ENCODE measurements at regions not wholly inside any gene's neighbourhood (a gene's known extent, or its start where the extent isn't known, plus 50 kb on each side); places are given as distances from the start of the nearest gene placed in this dataset.

DNA sequence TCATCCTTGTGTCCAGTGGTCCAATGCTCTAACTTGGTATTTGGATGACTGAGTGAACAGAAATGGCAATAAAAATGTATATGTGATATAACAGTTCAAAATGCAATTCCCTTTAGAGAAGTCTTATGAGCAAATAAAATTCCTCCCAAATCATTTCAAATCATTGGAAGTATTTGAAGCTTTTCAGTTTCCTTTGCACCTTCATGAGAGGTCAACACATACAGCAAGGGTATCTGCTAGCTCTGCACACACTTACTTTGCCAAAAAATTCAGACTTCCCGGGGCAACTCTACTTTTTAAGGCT, 423.7 kb downstream of the ATP23 start:
- Mint-ChIP-seq H3K27me3 (no peaks in the 10 kb centered on the region), H3K27ac (no peak overlapping the region), H3K4me1 (ENCODE audit: low read depth) (no peaks in the 10 kb centered on the region), H3K4me3 (no peak overlapping the region), H3K9me3 (no peaks in the 10 kb centered on the region), H3K36me3 (ENCODE audit: low read depth) (no peaks in the 10 kb centered on the region)
- DNase-seq = no peak

DNA sequence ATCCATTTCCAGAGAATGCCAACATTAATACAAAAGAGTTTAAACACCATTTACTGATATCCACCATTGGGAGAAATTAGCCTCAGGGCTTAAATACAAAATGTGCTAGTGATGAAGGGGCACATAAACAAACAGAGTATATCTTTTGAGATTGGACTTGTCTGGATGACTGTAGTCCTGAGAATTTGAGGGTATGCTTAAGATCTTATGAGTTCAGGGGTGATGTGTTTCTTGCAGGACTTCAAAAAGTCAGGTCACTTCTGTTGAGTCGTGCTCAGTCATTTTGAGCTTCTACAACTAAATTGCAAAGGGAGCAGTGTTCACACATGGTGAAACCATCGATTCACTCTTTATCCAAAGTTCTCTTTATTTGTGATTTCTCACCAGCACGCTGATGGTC, 425.7 kb downstream of the ATP23 start:
- H3K4me1 Mint-ChIP-seq (ENCODE audit: low read depth) = no peaks in the 10 kb centered on the region
- H3K36me3 Mint-ChIP-seq (ENCODE audit: low read depth) = no peaks in the 10 kb centered on the region
- H3K27me3 Mint-ChIP-seq = no peaks in the 10 kb centered on the region
- H3K4me3 Mint-ChIP-seq = no peak overlapping the region
- H3K27ac Mint-ChIP-seq = no peak overlapping the region
- DNase-seq = no peak
- peaks cover 8% of the 10 kb centered on the region for H3K9me3 Mint-ChIP-seq

GRCh38 chr12:58368001-58368400, 426.6 kb downstream of the ATP23 start:
- no peak for DNase-seq

DNA sequence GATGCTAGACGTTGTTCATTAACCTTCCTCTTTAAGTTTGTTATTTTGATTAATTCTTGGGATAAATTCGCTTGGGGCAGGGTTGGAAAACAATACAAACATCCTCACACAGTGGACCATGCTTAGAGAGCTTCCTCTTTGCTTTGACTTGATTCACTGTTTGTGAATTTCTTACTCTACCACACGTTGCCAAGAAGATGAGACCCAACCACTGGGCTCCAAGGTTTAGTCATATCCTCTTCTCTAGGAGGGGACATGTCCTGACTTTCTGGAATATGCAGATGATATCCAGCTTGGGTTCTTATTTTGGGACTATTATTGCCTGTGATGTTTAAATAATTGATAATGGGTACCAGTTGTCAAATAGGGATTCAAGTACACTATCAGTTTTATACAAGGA, 428.2 kb downstream of the ATP23 start:
- Mint-ChIP-seq H3K27me3 (no peaks in the 10 kb centered on the region), H3K4me3 (no peak overlapping the region), H3K27ac (no peak overlapping the region), H3K4me1 (ENCODE audit: low read depth) (no peaks in the 10 kb centered on the region), H3K36me3 (ENCODE audit: low read depth) (no peaks in the 10 kb centered on the region), H3K9me3 (peaks cover 8% of the 10 kb centered on the region)
- DNase-seq = no peak

More at GRCh38 chr12:58368001-58368400, 426.6 kb downstream of the ATP23 start:
- H3K9me3 Mint-ChIP-seq = peaks cover 8% of the 10 kb centered on the region
- no peaks in the 10 kb centered on the region for H3K27me3 Mint-ChIP-seq
- no peak overlapping the region for H3K27ac Mint-ChIP-seq
- H3K4me3 Mint-ChIP-seq = no peak overlapping the region
- H3K4me1 Mint-ChIP-seq (ENCODE audit: low read depth) = no peaks in the 10 kb centered on the region
- H3K36me3 Mint-ChIP-seq (ENCODE audit: low read depth) = no peaks in the 10 kb centered on the region

DNA sequence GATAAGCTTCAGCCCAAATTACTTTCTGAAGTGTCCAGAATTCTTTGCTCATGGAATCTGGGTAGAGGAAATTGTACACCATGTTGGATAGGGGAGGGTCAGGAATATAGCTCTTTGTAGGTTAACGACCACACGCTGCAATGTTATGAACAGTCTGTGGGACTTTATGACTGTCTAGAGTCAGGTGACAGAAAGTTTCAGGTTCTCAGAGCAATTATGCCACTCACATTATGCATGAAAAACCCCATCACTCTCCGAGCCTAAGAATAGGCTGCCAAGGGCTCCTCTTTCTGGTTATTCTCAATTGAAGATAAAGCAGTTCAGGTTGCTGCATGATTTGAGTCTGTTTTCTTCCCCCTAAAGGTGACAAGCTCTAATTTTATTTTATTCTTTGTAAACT, 430.9 kb downstream of the ATP23 start:
- no peak overlapping the region for H3K27ac Mint-ChIP-seq
- no peaks in the 10 kb centered on the region for H3K27me3 Mint-ChIP-seq
- H3K36me3 Mint-ChIP-seq (ENCODE audit: low read depth) = no peaks in the 10 kb centered on the region
- peaks cover 8% of the 10 kb centered on the region for H3K9me3 Mint-ChIP-seq
- H3K4me3 Mint-ChIP-seq = no peak overlapping the region
- no peaks in the 10 kb centered on the region for H3K4me1 Mint-ChIP-seq (ENCODE audit: low read depth)
- no peak for DNase-seq

DNA sequence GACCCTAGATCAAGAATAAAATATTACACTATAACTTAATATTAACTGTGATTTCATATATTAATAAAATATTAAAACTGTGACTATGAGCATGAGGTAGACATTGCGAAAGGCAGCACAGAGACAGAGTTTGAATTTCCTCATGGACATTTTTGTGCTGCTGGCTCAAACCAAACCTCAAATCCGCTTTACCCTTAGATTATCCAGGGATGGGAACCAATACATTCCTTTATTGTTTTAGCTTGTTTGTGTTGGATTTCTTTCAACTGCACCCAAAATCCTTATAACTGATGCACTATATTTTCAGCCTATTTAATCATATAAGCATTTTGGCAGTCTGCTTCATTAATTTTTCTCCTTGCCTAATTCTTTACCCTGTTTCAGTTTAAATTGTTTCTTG, 436.7 kb downstream of the ATP23 start:
- Mint-ChIP-seq H3K27ac (no peak overlapping the region), H3K9me3 (no peaks in the 10 kb centered on the region), H3K4me1 (ENCODE audit: low read depth) (no peaks in the 10 kb centered on the region), H3K4me3 (no peak overlapping the region), H3K27me3 (peaks cover 12% of the 10 kb centered on the region), H3K36me3 (ENCODE audit: low read depth) (no peaks in the 10 kb centered on the region)
- no peak for DNase-seq

DNA sequence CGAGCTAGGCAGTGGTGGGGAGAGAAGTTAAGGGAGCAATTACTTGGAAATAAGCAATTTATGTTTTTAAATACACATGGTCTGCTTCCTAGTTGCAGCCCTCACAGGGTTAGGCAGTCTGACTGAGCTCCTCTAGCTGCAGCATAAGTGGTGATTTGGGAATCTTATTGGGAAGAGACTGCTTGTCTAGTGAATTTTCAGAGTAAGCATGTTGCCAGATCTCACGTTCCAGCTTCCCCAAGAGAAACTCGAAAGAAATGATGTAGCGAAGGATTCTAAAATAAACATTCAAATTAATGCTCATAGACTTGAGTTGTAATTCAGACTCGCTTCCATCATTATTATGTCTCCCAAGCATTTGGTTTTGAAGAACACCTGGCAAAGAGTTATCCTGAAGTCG, 440.2 kb downstream of the ATP23 start:
- no peak overlapping the region for H3K27ac Mint-ChIP-seq
- H3K4me3 Mint-ChIP-seq = no peak overlapping the region
- no peaks in the 10 kb centered on the region for H3K36me3 Mint-ChIP-seq (ENCODE audit: low read depth)
- H3K9me3 Mint-ChIP-seq = no peaks in the 10 kb centered on the region
- H3K27me3 Mint-ChIP-seq = peaks cover 20% of the 10 kb centered on the region
- DNase-seq = no peak
- H3K4me1 Mint-ChIP-seq (ENCODE audit: low read depth) = no peaks in the 10 kb centered on the region

GRCh38 chr12:58384196-58384595, 442.8 kb downstream of the ATP23 start:
- Mint-ChIP-seq H3K27ac (no peak overlapping the region), H3K36me3 (ENCODE audit: low read depth) (no peaks in the 10 kb centered on the region), H3K27me3 (peaks cover 20% of the 10 kb centered on the region), H3K4me1 (ENCODE audit: low read depth) (no peaks in the 10 kb centered on the region), H3K4me3 (no peak overlapping the region), H3K9me3 (no peaks in the 10 kb centered on the region)
- DNase-seq = no peak

DNA sequence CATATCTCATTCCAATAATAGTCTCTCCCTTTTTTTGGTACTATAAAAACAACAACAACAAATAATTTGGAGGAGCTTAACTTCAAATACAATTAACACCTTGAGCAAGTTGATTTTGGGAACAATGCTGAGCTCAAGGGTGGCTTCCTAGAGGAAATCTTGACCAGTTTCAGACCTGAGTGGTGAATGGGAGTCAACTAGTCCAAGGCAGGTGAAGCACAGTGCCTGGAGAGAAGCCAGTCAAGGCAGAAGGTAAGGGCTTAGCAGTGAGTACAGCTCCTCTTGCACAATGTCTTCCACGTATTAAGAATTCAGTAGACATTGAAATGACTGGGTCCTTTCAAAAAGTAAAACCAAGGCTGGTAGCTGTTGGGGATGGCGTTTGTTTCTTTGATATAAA, 444.8 kb downstream of the ATP23 start:
- H3K27ac Mint-ChIP-seq = no peak overlapping the region
- H3K9me3 Mint-ChIP-seq = no peaks in the 10 kb centered on the region
- no peak for DNase-seq
- no peaks in the 10 kb centered on the region for H3K36me3 Mint-ChIP-seq (ENCODE audit: low read depth)
- H3K4me1 Mint-ChIP-seq (ENCODE audit: low read depth) = no peaks in the 10 kb centered on the region
- peaks cover 20% of the 10 kb centered on the region for H3K27me3 Mint-ChIP-seq
- H3K4me3 Mint-ChIP-seq = no peak overlapping the region

DNA sequence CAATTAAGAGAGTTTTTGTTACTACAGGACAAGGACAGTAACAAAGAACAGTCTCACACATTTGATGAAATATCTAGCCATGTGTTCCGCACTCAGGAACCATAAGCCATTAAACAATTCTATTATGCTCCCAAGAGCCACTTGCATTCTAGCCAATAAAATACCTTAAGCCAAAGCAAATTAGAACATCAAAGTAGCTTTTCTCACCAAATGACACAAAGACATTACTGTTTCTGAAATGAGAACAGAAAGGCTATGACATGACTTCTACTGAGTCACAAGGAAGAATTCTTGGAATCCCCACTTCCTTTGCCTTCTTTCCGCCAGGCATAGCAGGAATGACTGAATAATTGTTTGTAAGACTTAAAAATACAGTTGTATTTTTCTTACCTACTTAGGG, 445.8 kb downstream of the ATP23 start:
- H3K36me3 Mint-ChIP-seq (ENCODE audit: low read depth) = no peaks in the 10 kb centered on the region
- DNase-seq = no peak
- H3K27ac Mint-ChIP-seq = no peak overlapping the region
- H3K9me3 Mint-ChIP-seq = no peaks in the 10 kb centered on the region
- H3K4me3 Mint-ChIP-seq = no peak overlapping the region
- peaks cover 10% of the 10 kb centered on the region for H3K27me3 Mint-ChIP-seq
- no peaks in the 10 kb centered on the region for H3K4me1 Mint-ChIP-seq (ENCODE audit: low read depth)

DNA sequence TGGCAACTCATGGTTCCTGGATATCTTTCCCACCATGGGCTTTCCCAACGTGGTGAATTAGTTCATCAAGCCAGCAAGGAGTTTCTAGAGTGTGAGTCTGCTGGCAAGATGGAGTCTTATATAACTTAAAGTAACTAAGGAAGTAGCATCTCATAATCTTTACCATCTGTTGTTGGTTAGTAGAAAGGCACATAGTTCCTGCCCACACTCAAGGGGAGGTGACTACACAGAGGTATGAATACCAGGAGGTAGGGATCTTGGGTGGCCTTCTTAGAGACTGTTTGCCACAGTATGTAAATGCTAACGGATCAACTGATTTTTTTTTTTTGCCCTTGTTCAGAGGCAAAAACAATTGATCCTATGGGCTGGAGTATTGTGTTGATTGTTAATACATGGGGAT, 446.9 kb downstream of the ATP23 start:
- H3K36me3 Mint-ChIP-seq (ENCODE audit: low read depth) = no peaks in the 10 kb centered on the region
- no peaks in the 10 kb centered on the region for H3K9me3 Mint-ChIP-seq
- H3K27ac Mint-ChIP-seq = no peak overlapping the region
- no peaks in the 10 kb centered on the region for H3K4me1 Mint-ChIP-seq (ENCODE audit: low read depth)
- no peak overlapping the region for H3K4me3 Mint-ChIP-seq
- H3K27me3 Mint-ChIP-seq = peaks cover 8% of the 10 kb centered on the region
- no peak for DNase-seq

DNA sequence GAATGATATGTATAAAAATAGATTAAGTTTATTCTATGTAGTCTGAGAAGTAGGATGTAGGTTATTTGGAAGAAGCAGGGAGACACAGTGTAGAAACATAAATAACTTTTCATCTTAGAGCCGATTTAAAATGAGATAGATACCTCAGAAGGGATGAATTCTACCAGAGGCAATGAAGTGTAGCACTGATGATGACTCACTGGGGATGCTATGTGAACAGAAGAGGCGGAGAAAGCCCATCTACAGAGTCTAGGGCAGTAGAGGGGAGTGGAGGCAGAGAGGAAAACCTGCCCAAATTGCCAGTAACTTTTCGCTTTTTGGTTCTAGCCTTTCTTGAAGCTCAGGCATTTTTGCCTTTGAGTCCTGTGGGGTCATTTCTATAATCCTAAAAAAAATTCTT, 451.8 kb downstream of the ATP23 start:
- Mint-ChIP-seq H3K27me3 (peaks cover 2% of the 10 kb centered on the region), H3K36me3 (ENCODE audit: low read depth) (no peaks in the 10 kb centered on the region), H3K9me3 (no peaks in the 10 kb centered on the region), H3K27ac (no peak overlapping the region), H3K4me3 (no peak overlapping the region), H3K4me1 (ENCODE audit: low read depth) (no peaks in the 10 kb centered on the region)
- DNase-seq = no peak

DNA sequence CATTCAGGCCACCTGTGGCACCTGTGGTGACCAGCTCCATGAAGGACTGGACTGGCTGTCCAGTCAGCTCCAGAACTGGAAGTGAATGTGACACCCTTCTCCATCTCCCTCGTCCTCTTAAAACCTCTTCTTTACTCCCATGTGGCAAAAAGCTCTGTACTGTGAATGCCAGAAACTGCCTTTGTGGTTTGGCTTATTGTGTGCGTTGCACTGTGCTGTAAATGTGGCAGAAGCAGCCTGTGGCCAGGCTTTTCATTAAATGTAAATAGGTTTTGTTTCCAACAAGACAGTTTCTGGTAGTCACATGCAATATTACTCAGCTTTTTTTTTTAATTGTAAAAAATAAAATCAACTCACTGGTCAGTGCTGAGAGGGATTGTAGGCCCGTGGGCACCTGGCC, 453.7 kb downstream of the ATP23 start:
- no peak for DNase-seq
- Mint-ChIP-seq H3K4me1 (ENCODE audit: low read depth) (no peaks in the 10 kb centered on the region), H3K27me3 (peaks cover 9% of the 10 kb centered on the region), H3K9me3 (no peaks in the 10 kb centered on the region), H3K4me3 (no peak overlapping the region), H3K27ac (no peak overlapping the region), H3K36me3 (ENCODE audit: low read depth) (no peaks in the 10 kb centered on the region)

DNA sequence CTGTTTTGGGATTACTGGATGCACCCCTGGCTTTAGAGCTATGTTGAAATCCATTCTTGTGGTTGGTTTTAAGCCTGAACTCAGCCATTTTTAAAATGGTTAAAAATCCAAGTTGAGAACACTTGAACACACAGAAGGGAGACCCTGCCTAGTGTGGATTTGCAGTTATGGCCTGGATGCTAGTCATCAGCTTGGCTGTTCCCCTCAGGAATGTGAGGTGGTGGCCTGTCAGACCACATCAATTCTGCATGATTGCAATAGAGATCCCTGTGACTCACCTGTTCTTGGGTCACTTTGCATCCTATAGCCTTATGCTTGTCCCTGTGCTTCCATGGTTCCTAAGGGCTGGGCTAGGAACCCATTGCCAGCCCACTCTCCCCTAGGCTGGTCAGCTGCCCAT, 454.1 kb downstream of the ATP23 start:
- Mint-ChIP-seq H3K27me3 (peaks cover 9% of the 10 kb centered on the region), H3K9me3 (no peaks in the 10 kb centered on the region), H3K27ac (no peak overlapping the region), H3K4me1 (ENCODE audit: low read depth) (no peaks in the 10 kb centered on the region), H3K36me3 (ENCODE audit: low read depth) (no peaks in the 10 kb centered on the region), H3K4me3 (no peak overlapping the region)
- no peak for DNase-seq

DNA sequence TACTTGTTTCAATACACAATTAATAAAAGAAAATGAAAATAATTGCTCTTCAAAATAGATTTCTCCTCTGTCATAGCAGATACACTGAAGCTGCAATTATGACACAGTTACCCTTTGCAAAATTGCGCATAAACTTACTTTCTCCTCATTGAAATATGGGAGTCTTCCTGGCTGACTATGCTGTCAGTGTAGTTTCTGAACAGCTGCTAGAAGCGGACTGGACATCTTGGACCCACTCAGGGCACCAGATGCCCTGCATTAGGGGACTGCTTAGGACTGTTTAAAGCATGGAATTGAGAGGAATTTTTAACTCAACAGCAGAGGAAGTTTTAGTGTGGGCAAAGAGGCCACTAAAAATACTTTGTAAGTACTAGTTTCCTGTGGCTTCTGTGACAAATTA, 454.9 kb downstream of the ATP23 start:
- no peak overlapping the region for H3K4me3 Mint-ChIP-seq
- peaks cover 9% of the 10 kb centered on the region for H3K27me3 Mint-ChIP-seq
- no peaks in the 10 kb centered on the region for H3K36me3 Mint-ChIP-seq (ENCODE audit: low read depth)
- H3K27ac Mint-ChIP-seq = no peak overlapping the region
- no peaks in the 10 kb centered on the region for H3K4me1 Mint-ChIP-seq (ENCODE audit: low read depth)
- H3K9me3 Mint-ChIP-seq = no peaks in the 10 kb centered on the region
- no peak for DNase-seq

- peaks cover 5% of the 10 kb centered on the region for H3K27me3 Mint-ChIP-seq
- no peaks in the 10 kb centered on the region for H3K4me1 Mint-ChIP-seq (ENCODE audit: low read depth)
- no peaks in the 10 kb centered on the region for H3K9me3 Mint-ChIP-seq
- no peak for DNase-seq
- no peaks in the 10 kb centered on the region for H3K36me3 Mint-ChIP-seq (ENCODE audit: low read depth)
- H3K4me3 Mint-ChIP-seq = no peak overlapping the region
- no peak overlapping the region for H3K27ac Mint-ChIP-seq
Observed at GRCh38 chr12:58405363-58405762, 464.0 kb downstream of the ATP23 start.

All from activated T-cell treated with anti-CD3 and anti-CD28 coated beads, Interleukin-2, amount 50 U/mL, for 24 hours (primary cell).